OCI-LY7 (cell line): ENCODE measurements at regions not wholly inside any gene's neighbourhood (a gene's known extent, or its start where the extent isn't known, plus 50 kb on each side); places are given as distances from the start of the nearest gene placed in this dataset.

Source experiments
- EZH2phosphoT487 ChIP-seq: fragments of 200-600 bp; sonication (generic); IDR thresholded peaks from 2 replicates; pipeline ENCODE4 v1.6.1; 2018; ENCODE audit warnings: low read depth, borderline replicate concordance, mild to moderate bottlenecking, mixed run types, antibody characterized with exemption, low read length, moderate library complexity, mixed read lengths
- TF ChIP-seq, protein P1 (sequence below): fragments of 200-600 bp; sonication (generic); conservative IDR thresholded peaks from 2 replicates; pipeline ENCODE4 v1.5.1; 2014; ENCODE audit warnings: mild to moderate bottlenecking, antibody characterized with exemption, low read length, moderate library complexity, mixed read lengths

DNA sequence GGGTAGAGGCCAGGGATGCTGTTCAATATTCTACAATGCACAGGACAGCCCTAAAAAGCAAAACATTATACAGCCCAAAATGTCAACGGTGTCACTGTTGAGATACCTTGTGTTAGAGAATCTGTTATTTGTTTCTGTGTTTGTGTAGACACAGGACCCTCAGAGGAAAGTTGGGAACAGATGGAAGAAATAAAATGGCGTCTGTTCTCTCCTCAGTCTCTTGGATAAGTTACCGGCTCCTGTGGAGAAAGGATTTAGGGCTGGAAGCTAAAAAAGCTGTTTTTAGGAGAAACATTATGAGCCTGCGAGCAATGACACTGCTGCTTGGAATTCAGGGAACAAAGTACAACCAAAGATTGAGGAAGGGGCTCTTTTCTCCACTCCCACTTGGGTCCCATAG, 688.6 kb upstream of the ZNF385D start:
- TF ChIP-seq, protein P1, sequence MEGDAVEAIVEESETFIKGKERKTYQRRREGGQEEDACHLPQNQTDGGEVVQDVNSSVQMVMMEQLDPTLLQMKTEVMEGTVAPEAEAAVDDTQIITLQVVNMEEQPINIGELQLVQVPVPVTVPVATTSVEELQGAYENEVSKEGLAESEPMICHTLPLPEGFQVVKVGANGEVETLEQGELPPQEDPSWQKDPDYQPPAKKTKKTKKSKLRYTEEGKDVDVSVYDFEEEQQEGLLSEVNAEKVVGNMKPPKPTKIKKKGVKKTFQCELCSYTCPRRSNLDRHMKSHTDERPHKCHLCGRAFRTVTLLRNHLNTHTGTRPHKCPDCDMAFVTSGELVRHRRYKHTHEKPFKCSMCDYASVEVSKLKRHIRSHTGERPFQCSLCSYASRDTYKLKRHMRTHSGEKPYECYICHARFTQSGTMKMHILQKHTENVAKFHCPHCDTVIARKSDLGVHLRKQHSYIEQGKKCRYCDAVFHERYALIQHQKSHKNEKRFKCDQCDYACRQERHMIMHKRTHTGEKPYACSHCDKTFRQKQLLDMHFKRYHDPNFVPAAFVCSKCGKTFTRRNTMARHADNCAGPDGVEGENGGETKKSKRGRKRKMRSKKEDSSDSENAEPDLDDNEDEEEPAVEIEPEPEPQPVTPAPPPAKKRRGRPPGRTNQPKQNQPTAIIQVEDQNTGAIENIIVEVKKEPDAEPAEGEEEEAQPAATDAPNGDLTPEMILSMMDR = no peak
- no peak for TF ChIP-seq EZH2phosphoT487
